ENCODE measurements at regions not wholly inside any gene's neighbourhood (a gene's known extent, or its start where the extent isn't known, plus 50 kb on each side); places are given as distances from the start of the nearest gene placed in this dataset.

DNA sequence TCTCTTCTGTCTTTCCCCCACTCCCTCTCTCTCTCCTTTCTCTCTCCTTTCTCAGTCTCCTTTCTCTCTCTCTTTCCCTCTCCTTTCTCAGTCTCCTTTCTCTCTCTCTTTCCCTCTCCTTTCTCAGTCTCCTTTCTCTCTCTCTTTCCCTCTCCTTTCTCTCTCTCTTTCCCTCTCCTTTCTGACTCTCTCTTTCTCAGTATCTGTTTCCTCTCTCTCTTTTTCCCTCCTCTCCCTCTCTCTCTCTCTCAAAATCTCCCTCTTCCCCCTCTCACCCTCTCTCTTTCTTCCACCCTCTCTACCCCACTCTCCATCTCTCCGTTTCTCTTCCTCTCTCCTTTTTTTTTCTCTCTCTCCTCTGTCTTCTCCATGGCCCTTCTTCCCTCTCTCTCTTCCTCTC is 258.8 kb downstream of the ASMT start:
- TF ChIP-seq CTCF (IDR thresholded peaks at IDR 0.05) (no peak), POLR2A (IDR thresholded peaks at IDR 0.05) (no peak)

Measured in esophagus squamous epithelium (tissue), 4 donors.